Neural progenitor cell (in vitro differentiated cells): ENCODE measurements at regions not wholly inside any gene's neighbourhood (a gene's known extent, or its start where the extent isn't known, plus 50 kb on each side); places are given as distances from the start of the nearest gene placed in this dataset.

Experiments
- CTCF ChIP-seq: fragments of 200-600 bp; sonication (generic); IDR thresholded peaks from 2 replicates; pipeline ENCODE4 v1.5.1; 2017; ENCODE audit warnings: antibody characterized with exemption, mild to moderate bottlenecking
- EZH2 ChIP-seq: fragments of 200-600 bp; sonication (generic); IDR thresholded peaks from 2 replicates; pipeline ENCODE4 v1.6.1; 2017; ENCODE audit warnings: antibody characterized with exemption, mild to moderate bottlenecking, moderate library complexity
- EZH2phosphoT487 ChIP-seq: fragments of 200-600 bp; sonication (generic); IDR thresholded peaks from 2 replicates; pipeline ENCODE4 v1.6.1; 2017; ENCODE audit warnings: antibody characterized with exemption

- no peak for TF ChIP-seq EZH2phosphoT487
- no peak for TF ChIP-seq CTCF
- TF ChIP-seq EZH2 = no peak
These were observed 159.2 kb upstream of the CDH5 start for GRCh38 chr16:66207139-66207882.
